GM21619 (cell line): ENCODE measurements at regions not wholly inside any gene's neighbourhood (a gene's known extent, or its start where the extent isn't known, plus 50 kb on each side); places are given as distances from the start of the nearest gene placed in this dataset.
"Not testable (repeated sequence)": the region's sequence is repeated elsewhere in the genome, so short reads cannot be mapped to it uniquely, and the experiment has no call there.

Source experiments
- ATAC-seq: cut with Tn5 transposase; IDR thresholded peaks from one replicate; pipeline ENCODE4 v1.9.1; 2021; ENCODE audit not compliant: unreplicated experiment

- not testable (repeated sequence) for ATAC-seq
Observed at GRCh38 chr20:18876394-18876793, 62.8 kb downstream of the SCP2D1 start.

- no peak for ATAC-seq
Observed at GRCh38 chr20:18879262-18879661, 65.7 kb downstream of the SCP2D1 start.

GRCh38 chr20:18886756-18887155 lies 73.2 kb downstream of the SCP2D1 start:
- no peak for ATAC-seq

- ATAC-seq, result no peak
Observed at GRCh38 chr20:18901980-18902737, 88.6 kb downstream of the SCP2D1 start.

- no peak for ATAC-seq
Observed at GRCh38 chr20:18904192-18904591, 90.6 kb downstream of the SCP2D1 start.

GRCh38 chr20:18904624-18905023 lies 91.0 kb downstream of the SCP2D1 start:
- no peak for ATAC-seq

GRCh38 chr20:18906046-18906445 lies 92.5 kb downstream of the SCP2D1 start:
- ATAC-seq, result no peak

- ATAC-seq, result no peak
Observed at GRCh38 chr20:18907353-18907752, 93.8 kb downstream of the SCP2D1 start.

GRCh38 chr20:18908109-18908508 lies 94.5 kb downstream of the SCP2D1 start:
- no peak for ATAC-seq

GRCh38 chr20:18909254-18909653 lies 95.7 kb downstream of the SCP2D1 start:
- ATAC-seq, result no peak

- ATAC-seq, result no peak
Observed at GRCh38 chr20:18913701-18914100, 100.1 kb downstream of the SCP2D1 start.

GRCh38 chr20:18914796-18915195 lies 101.2 kb downstream of the SCP2D1 start:
- ATAC-seq, result no peak

- no peak for ATAC-seq
Observed at GRCh38 chr20:18916886-18917750, 103.5 kb downstream of the SCP2D1 start.

- ATAC-seq, result no peak
Observed at GRCh38 chr20:18919996-18920395, 106.4 kb downstream of the SCP2D1 start.

GRCh38 chr20:18921291-18921690 lies 107.7 kb downstream of the SCP2D1 start:
- ATAC-seq, result no peak

GRCh38 chr20:18922251-18922650 lies 108.7 kb downstream of the SCP2D1 start:
- ATAC-seq, result no peak

GRCh38 chr20:18922898-18923297 lies 109.3 kb downstream of the SCP2D1 start:
- no peak for ATAC-seq

- ATAC-seq, result no peak
Observed at GRCh38 chr20:18926965-18927364, 113.4 kb downstream of the SCP2D1 start.

GRCh38 chr20:18928626-18929025 lies 115.0 kb downstream of the SCP2D1 start:
- ATAC-seq, result no peak

- no peak for ATAC-seq
Observed at GRCh38 chr20:18929800-18930199, 116.2 kb downstream of the SCP2D1 start.

- ATAC-seq, result no peak
Observed at GRCh38 chr20:18943542-18943941, 130.0 kb downstream of the SCP2D1 start.

- no peak for ATAC-seq
Observed at GRCh38 chr20:18956890-18957289, 143.3 kb downstream of the SCP2D1 start.
